Heart left ventricle (tissue), 16 donors: ENCODE measurements at regions not wholly inside any gene's neighbourhood (a gene's known extent, or its start where the extent isn't known, plus 50 kb on each side); places are given as distances from the start of the nearest gene placed in this dataset.
A peak's percentile ranks its signal among the peaks of the same experiment; 100 is the strongest.

ENCODE experiments used
- ATAC-seq, 4 donors: fragments of 200-7000 bp; cut with Tn5 transposase; one replicate each; pipeline ENCODE4 v1.9.1; 2020 to 2022; ENCODE audit warnings: moderate library complexity in 4 of 4, mild to moderate bottlenecking in 3 of 4, moderate number of reproducible peaks in 1 of 4
- DNase-seq, 5 donors: peaks; one replicate each; pipeline ENCODE4 v3.0.0-alpha.2; 2020
- H3K27ac ChIP-seq, 12 donors: fragments of 200-600 bp; sonication (generic) in 4 of 12; one replicate each; pipeline versions ENCODE4 v1.5.0 to v1.8.0; 2016 to 2022; ENCODE audit warnings: mild to moderate bottlenecking in 2 of 12
- H3K27me3 ChIP-seq, 9 donors: fragments of 200-600 bp; sonication (generic) in 2 of 9; one replicate each; pipeline versions ENCODE4 v1.5.1 to v1.8.0; 2016 to 2022; ENCODE audit warnings: mild to moderate bottlenecking in 3 of 9
- H3K36me3 ChIP-seq, 9 donors: fragments of 200-600 bp; sonication (generic) in 2 of 9; one replicate each; pipeline versions ENCODE4 v1.5.0 to v1.8.0; 2018 to 2022; ENCODE audit warnings: mild to moderate bottlenecking in 2 of 9
- H3K4me1 ChIP-seq, 12 donors: fragments of 200-600 bp; sonication (generic) in 4 of 12; one replicate each; pipeline versions ENCODE4 v1.5.0 to v1.8.0; 2016 to 2022; ENCODE audit warnings: mild to moderate bottlenecking in 3 of 12
- H3K4me3 ChIP-seq, 12 donors: fragments of 200-600 bp; sonication (generic) in 4 of 12; one replicate each; pipeline versions ENCODE4 v1.5.0 to v1.8.0; 2017 to 2022; ENCODE audit warnings: mild to moderate bottlenecking in 9 of 12, moderate library complexity in 4 of 12
- H3K9me3 ChIP-seq, 12 donors: fragments of 200-600 bp; sonication (generic) in 4 of 12; one replicate each; pipeline versions ENCODE4 v1.5.0 to v1.8.0; 2016 to 2022; ENCODE audit warnings: mild to moderate bottlenecking in 1 of 12
- CTCF ChIP-seq, 12 donors: fragments of 200-600 bp; sonication (generic) in 4 of 12; IDR thresholded peaks; one replicate each; pipeline versions ENCODE4 v1.5.0 to v1.8.0; 2018 to 2022; ENCODE audit warnings: antibody characterized with exemption in 12 of 12, mild to moderate bottlenecking in 5 of 12
- POLR2A ChIP-seq, 2 donors: fragments of 450-650 bp; IDR thresholded peaks; one replicate each; pipeline ENCODE4 v1.6.1; 2017; ENCODE audit warnings: antibody characterized with exemption in 2 of 2, mild to moderate bottlenecking in 2 of 2, moderate library complexity in 2 of 2
- WGBS, 4 donors: extraction: QIAGEN DNeasy Blood & Tissue Kit in 2 of 4; methylation state at CpG; one replicate each; pipeline versions ENCODE4 v1.1.5 to v1.1.7; 2013 to 2018; 5-methylcytosine and 5-hydroxymethylcytosine counted together
- intact Hi-C, 10 donors: fragments of 100-400 bp; cut with DNase I; formaldehyde crosslinking; loops; one replicate each; pipeline versions ENCODE4 v1.11.1 to v1.14.2; 2022
- donor health status: ischemic (EF 13 %, LVEDD 7.1; RV severe dilation, severe dysfunction).
- donor health status: healthy with polysubstance abuse.
- donor health status: DM: no; HTN: yes; CAD: no.
- donor health status: DM: no; HTN: no; CAD: no.
- donor health status: ischemic (EF 25% LVEDD 6.9; RV normal size, moderate dysfunction).
- donor health status: ischemic (EF 25% LVEDD 5.7; RV mildly dilated, moderate dysfunction).
- donor health status: healthy.
- donor health status: DM: yes; HTN: yes; CAD: no.
- donor health status: ischemic (EF 35%, LVEDD 5.7; RV mildly dilated, moderate dysfunction).
- donor health status: nonischemic (EF 11% LVEDD 7.7; RV severe dilation, severe dysfunction).
- donor health status: DM: yes; HTN: yes; CAD: no.
- donor health status: PGD.
- donor health status: ischemic (EF 29% LVEDD 5.4; RV normal size, mild dysfunction).
- donor health status: nonischemic (EF 23%, LVEDD 6.1; RV moderate dilation, normal function).

- TF ChIP-seq POLR2A (IDR thresholded peaks at IDR 0.05) (no peak), CTCF (IDR thresholded peaks at IDR 0.05) (no peak)
- WGBS, 4 donors, result 59 to 66% (median 63%) methylated on average over 7 of the region's 7 CpGs
- no peaks in the 10 kb centered on the region for H3K4me1 ChIP-seq
- H3K27ac ChIP-seq, result no peak overlapping the region
- ATAC-seq (peak in 1 of 4 donors; percentile 42), DNase-seq (no peak)
- no peak overlapping the region for H3K4me3 ChIP-seq
- peaks cover 0 to 13% (median 0%) of the 10 kb centered on the region in 9 donors for H3K27me3 ChIP-seq
- intact Hi-C loops, result no loop called here
- no peaks in the 10 kb centered on the region for H3K36me3 ChIP-seq
- peaks cover 0 to 6% (median 1%) of the 10 kb centered on the region in 12 donors for H3K9me3 ChIP-seq
Measured at GRCh38 chr7:23893176-23893941, 183.3 kb downstream of the STK31 start.

GRCh38 chr7:23893942-23894891 lies 184.2 kb downstream of the STK31 start:
- Histone ChIP-seq H3K27me3 (peaks cover 0 to 13% (median 0%) of the 10 kb centered on the region in 9 donors), H3K4me1 (no peaks in the 10 kb centered on the region), H3K9me3 (peaks cover 0 to 6% (median 1%) of the 10 kb centered on the region in 12 donors), H3K36me3 (no peaks in the 10 kb centered on the region), H3K4me3 (no peak overlapping the region), H3K27ac (no peak overlapping the region)
- TF ChIP-seq CTCF (IDR thresholded peaks at IDR 0.05) (no peak), POLR2A (IDR thresholded peaks at IDR 0.05) (no peak)
- intact Hi-C loops, result no loop called here
- DNase-seq (no peak), ATAC-seq (no peak)
- 33 to 37% (median 35%) methylated on average over 11 to 13 of the region's 13 CpGs for WGBS, 4 donors

GRCh38 chr7:23894892-23895569 lies 185.0 kb downstream of the STK31 start:
- Histone ChIP-seq H3K4me3 (no peak overlapping the region), H3K4me1 (no peaks in the 10 kb centered on the region), H3K27ac (no peak overlapping the region), H3K36me3 (no peaks in the 10 kb centered on the region), H3K9me3 (no peaks in the 10 kb centered on the region), H3K27me3 (peaks cover 0 to 13% (median 0%) of the 10 kb centered on the region in 9 donors)
- TF ChIP-seq CTCF (IDR thresholded peaks at IDR 0.05), result no peak
- no peak for TF ChIP-seq POLR2A (IDR thresholded peaks at IDR 0.05)
- no peak for ATAC-seq
- intact Hi-C loops, result no loop called here
- no peak for DNase-seq
- WGBS, 4 donors, result 77 to 84% (median 82%) methylated on average over 4 of the region's 4 CpGs
